HG02943 (cell line): ENCODE measurements at regions not wholly inside any gene's neighbourhood (a gene's known extent, or its start where the extent isn't known, plus 50 kb on each side); places are given as distances from the start of the nearest gene placed in this dataset.
"Not testable (repeated sequence)": the region's sequence is repeated elsewhere in the genome, so short reads cannot be mapped to it uniquely, and the experiment has no call there.

Source experiments
- ATAC-seq: cut with Tn5 transposase; IDR thresholded peaks from one replicate; pipeline ENCODE4 v1.9.1; 2021; ENCODE audit warnings: mild to moderate bottlenecking, low read depth, moderate library complexity; ENCODE audit not compliant: unreplicated experiment

GRCh38 chr18:60883587-60883986 is 449.6 kb upstream of the CDH20 start:
- ATAC-seq, result no peak

GRCh38 chr18:60888071-60888624 is 445.1 kb upstream of the CDH20 start:
- no peak for ATAC-seq

- ATAC-seq, result no peak
Observed at GRCh38 chr18:60889442-60889841, 443.8 kb upstream of the CDH20 start.

GRCh38 chr18:60891936-60892335 is 441.3 kb upstream of the CDH20 start:
- ATAC-seq, result no peak

- ATAC-seq, result no peak
Observed at GRCh38 chr18:60892441-60892840, 440.8 kb upstream of the CDH20 start.

GRCh38 chr18:60892855-60893254 is 440.4 kb upstream of the CDH20 start:
- ATAC-seq, result no peak

GRCh38 chr18:60893355-60894097 is 439.7 kb upstream of the CDH20 start:
- no peak for ATAC-seq

GRCh38 chr18:60894254-60894945 is 438.8 kb upstream of the CDH20 start:
- ATAC-seq, result no peak

GRCh38 chr18:60895181-60895580 is 438.0 kb upstream of the CDH20 start:
- ATAC-seq, result no peak

- no peak for ATAC-seq
Observed at GRCh38 chr18:60898111-60898510, 435.1 kb upstream of the CDH20 start.

GRCh38 chr18:60905699-60906098 is 427.5 kb upstream of the CDH20 start:
- ATAC-seq, result no peak

- ATAC-seq, result no peak
Observed at GRCh38 chr18:60910534-60910933, 422.7 kb upstream of the CDH20 start.

- no peak for ATAC-seq
Observed at GRCh38 chr18:60911504-60911903, 421.7 kb upstream of the CDH20 start.

- ATAC-seq, result no peak
Observed at GRCh38 chr18:60915160-60915559, 418.1 kb upstream of the CDH20 start.

GRCh38 chr18:60918862-60919261 is 414.4 kb upstream of the CDH20 start:
- ATAC-seq, result not testable (repeated sequence)

GRCh38 chr18:60925892-60926291 is 407.3 kb upstream of the CDH20 start:
- ATAC-seq, result no peak

GRCh38 chr18:60929966-60930365 is 403.3 kb upstream of the CDH20 start:
- no peak for ATAC-seq

- no peak for ATAC-seq
Observed at GRCh38 chr18:60935041-60935910, 398.0 kb upstream of the CDH20 start.

GRCh38 chr18:60936101-60936500 is 397.1 kb upstream of the CDH20 start:
- no peak for ATAC-seq

GRCh38 chr18:60943297-60943696 is 389.9 kb upstream of the CDH20 start:
- ATAC-seq, result no peak

GRCh38 chr18:60950634-60951033 is 382.6 kb upstream of the CDH20 start:
- no peak for ATAC-seq
